NCI-H1694 treated with DMSO at 0.1 percent for 48 hours (cell line): ENCODE measurements at regions not wholly inside any gene's neighbourhood (a gene's known extent, or its start where the extent isn't known, plus 50 kb on each side); places are given as distances from the start of the nearest gene placed in this dataset.

Source experiments
- DNase-seq: peaks from one replicate; lab custom pipeline; 2025; lab: John Stamatoyannopoulos, UW

DNA sequence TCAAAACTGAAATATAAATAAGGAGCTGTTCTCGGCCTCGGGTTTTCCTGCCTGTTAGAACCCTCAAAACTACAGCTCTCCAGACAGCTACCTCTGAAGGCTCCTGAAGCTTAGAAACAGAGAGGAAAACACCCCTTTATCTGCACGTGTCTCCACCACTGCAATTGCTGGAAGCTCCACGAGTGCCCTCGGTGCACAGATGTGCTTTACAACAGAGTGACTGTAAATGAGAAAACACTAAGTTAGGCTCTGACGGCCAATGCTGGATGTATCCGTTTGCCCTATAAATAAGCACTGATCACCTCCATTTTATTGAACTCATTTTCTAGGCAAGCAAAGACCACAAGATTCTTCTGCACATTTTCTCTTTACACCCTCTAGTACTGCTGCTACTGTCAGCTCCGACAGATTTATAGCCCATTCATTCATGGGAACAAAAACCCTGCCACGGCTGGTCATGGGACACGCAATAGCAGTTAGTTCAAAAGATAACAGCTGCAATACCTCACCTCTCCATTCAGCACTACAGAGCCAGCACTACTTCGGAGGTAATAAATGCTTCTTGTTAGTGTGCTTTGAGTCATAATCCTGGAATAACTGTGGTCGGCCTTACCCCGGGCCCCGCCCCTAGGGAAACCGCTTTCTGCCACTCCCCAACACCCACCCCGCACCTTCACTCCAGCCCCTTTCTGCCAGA, 241.1 kb upstream of the ZNF507 start:
- no peak for DNase-seq

DNA sequence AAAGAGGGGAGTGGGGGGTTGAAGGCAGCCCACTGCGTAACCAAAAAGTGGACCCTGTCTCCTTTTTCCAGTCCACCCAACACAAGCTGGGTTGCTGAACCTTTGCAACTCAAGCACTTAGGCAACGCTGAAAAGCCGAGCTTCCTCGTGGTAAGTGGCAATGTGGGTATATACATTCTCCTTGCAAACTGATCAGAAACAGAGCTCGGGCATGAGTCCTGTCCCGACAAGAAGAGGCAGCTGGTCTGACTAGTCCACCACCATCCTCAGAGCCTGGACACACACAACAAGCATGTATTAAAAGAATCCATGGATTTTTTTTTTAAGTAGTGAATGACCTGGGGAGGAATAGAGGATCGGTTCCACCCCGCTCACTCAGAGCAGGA, 240.6 kb upstream of the ZNF507 start:
- DNase-seq = no peak

GRCh38 chr19:32105527-32106310, 239.7 kb upstream of the ZNF507 start:
- DNase-seq = no peak

DNA sequence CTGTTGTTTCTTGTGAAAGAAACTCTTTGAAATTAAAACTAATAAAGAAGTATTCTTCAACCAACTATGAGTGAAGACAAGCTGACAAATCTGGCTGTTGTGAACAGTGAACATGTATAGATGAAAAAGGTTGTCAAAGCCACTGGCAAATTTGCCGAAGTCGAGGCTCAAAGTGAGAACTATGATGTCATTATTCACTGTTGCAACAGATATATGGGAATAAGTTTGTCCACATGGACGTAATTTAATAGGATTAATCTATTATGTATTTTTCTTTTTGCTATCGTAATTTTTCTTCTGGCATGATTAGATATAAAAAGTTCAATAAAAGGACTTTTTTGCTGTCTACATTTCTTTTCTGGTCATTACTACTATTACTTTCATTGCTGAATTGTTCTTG, 223.2 kb upstream of the ZNF507 start:
- DNase-seq = no peak

DNA sequence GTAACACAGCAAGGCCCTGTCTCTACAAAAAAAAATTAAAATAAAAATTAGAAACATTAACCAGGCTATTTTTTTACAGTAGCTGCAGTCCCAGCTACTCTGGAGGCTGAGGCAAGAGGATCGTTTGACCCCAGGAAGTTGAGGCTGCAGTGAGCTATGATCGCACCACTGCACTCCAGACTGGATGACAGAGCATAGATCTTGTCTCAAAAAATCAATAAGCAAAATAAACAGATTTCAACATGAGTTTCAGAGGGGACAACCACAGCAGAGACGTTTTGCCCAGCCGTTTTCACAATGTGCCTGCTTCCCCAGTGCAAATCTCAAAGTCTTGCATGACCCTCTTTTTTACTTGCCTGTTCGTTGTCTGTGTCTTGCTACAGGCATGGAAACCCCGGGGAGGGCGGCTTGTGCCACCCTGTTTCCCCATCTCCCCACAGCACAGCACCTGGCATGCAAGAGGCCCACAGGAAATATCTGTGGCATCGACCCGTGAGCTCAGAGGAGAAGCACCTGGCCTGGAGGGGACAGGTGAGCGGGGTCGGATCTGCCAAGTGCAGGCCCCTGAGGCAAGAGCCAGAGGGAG, 222.0 kb upstream of the ZNF507 start:
- no peak for DNase-seq

DNA sequence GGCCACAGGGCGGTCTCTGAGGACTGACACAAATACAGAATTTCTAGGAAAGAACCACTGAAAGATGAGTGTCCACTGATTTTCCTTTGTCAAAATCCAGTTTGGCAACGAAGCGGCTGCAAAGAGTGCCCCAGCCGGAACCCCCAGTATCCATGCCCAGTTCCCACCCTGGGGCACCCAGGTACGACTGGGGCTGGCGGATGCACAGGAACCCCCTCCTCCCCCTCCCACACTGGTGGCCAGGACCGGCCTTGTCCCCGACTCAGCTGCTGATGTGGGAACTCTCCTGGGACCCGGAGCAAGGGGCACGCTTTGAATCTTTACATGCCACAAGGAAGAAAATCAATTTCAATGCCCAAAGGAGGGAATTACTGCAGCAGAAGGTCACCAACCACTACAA, 220.8 kb upstream of the ZNF507 start:
- no peak for DNase-seq

DNA sequence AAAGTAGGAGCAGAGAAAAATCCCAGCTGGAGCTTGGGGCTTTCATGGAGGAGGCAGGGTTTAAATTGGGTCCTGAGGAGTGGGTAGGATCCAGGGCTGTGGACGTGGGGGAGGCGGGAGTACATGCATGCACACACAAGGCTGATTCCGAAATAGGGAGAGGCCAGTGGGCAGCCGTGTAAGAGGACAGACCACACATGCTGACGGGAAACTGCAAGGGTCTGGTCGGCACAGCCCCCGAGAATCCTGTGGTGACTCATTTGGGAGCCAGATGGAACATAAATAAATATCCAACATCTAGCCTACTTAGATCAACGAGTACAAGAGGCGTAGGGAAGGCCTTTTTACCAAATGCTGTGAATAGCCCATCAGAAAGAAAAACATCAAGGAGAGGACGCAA, 216.3 kb upstream of the ZNF507 start:
- no peak for DNase-seq

GRCh38 chr19:32130332-32130731, 215.1 kb upstream of the ZNF507 start:
- DNase-seq = no peak

- no peak for DNase-seq
These were observed 214.4 kb upstream of the ZNF507 start for GRCh38 chr19:32131005-32131404.

DNA sequence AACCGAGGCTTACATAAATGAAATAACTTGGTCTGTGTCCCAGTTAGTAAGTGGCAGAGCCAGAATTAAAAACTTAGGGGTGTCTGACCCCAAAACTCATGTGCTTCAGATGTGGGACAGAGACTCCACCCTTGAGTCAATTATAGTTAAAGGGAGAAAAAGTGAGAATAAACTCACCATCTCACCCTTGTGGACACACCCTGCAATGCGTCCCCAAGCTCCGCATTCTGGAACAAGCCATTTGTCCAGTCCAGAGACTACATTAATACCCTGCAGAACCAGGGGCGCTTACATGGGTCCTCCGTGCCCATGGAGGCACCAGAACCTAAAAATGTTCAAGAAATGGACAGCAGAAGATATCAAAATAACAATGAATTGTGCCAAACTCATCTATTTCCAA, 207.0 kb upstream of the ZNF507 start:
- DNase-seq = no peak

DNA sequence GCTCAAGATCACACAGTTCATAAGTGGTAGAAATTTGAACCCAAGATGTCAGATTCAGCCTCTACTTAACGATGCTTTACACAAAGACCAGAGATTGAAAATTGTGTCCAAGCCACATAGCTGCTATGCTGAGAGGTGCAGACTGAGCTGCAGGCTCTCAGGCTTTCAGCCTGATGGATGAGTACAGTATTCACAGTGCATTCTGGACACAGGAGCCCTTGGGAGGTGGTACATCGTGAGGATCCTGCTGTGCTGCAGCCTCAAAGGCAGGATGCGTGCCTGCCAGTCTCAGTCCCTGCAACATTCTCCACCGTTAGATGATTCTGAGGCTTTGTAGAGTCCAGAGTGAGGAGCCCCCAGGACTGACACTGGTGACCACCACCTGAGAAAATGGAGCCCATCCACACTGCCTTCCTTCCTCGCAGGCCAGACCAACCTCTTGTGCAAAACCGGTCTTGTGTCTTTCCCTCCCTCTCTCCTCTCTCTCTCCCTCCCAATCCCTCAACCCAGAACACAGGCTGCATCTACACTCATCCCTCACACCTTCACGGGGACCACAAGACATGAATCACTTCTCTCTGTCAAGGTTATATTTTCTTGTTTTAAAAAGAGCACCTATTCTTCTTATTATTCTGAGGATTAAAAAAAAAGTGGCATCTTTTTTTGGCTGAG, 203.4 kb upstream of the ZNF507 start:
- no peak for DNase-seq

DNA sequence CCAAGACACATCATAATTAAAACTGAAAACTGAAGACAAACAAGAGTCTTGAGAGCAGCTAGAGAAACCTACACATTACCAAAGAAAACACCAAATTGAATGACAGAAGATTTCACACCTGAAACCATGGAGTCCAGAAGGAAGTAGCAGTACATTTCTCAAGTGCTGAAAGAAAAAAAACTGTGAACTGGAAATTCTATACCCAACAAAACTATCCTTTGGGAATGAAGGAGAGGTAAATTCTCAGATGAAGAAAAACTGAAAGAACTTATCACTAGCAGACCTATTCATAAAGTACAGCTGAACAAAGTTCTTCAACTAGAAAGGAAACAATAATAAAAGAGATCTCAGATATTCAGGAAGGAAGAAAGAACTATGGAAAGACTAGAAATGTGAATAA, 198.7 kb upstream of the ZNF507 start:
- DNase-seq = no peak

DNA sequence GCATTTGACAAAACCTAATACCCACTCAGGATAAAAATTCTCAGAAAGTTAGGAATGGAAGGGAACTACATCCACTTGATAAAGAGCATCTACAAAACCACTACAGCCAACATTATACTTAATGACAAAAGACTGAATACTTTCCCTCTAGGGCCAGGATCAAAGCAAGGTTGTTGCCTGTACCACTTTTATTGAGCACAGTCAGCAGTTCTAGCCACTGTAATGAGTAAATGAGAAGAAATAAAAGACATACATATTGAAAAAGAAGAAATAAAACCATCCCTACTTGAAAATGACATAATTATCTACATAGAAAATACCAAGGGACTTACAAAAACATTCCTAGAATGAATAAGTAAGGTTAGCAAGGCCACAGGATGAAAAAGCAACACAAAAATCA, 194.8 kb upstream of the ZNF507 start:
- no peak for DNase-seq

DNA sequence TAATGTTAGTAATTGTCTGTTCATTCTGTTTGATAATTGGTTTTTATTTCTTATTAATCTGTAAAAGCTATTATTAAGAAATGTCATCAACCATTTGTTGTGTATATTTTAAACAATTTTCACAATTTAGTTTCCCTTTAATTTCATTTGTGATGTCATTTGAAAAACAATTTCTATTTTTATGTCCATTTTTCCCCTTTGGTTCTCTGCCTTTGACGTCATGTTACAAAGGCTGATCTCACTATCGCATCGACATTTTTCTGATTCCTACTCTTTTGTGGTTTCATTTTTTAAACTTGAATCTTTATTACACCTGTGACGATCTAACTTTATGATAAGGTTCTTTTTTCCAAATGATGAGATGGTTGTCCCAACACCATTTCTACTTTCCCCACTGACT, 191.0 kb upstream of the ZNF507 start:
- DNase-seq = no peak

DNA sequence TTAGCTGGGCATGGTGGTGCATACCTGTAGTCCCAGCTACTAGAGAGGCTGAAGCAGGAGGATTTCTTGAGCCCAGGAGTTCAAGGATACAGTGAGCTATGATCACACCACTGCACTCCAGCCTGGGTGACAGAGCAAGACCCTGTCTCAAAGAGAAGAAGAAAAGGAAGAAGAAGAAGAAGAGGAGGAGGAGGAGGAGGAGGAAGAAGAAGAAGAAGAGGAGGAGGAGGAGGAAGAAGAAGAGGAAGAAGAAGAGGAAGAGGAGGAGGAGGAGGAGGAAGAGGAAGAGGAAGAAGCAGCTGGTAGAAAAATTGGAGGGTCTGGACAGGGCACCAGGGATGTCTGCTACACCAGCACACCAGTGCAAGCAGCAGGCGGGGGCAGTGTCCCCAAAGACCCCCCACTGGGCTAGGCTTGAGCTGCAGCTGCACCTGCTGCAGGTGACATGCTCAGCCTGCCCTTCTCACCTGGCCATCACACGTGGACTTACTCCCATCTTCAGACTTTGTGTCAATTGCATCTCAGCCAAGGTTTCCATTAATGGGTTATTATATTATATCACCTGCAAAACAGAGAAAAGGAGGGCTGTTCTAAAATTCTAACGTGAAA, 180.9 kb upstream of the ZNF507 start:
- DNase-seq = no peak

GRCh38 chr19:32165141-32165540, 180.3 kb upstream of the ZNF507 start:
- DNase-seq = no peak

DNA sequence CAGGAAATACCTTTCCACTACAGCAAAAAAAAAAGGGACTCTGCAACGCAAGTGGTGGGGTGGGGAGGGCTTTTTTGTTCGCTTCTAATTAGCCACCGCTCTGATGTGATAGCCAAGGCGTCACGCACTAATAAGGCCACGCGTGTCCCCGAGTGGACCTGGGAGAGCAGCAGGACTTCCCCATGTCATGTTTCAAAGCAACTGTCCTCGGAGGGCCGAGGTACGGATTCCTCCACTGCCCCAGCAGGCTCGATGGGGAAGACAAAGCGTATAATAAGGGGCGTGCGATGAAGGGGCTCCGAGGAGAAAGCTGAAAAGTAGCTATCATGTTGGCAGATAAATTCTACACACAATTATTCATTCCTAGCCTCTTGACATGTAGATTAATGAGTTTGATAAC, 179.7 kb upstream of the ZNF507 start:
- no peak for DNase-seq

GRCh38 chr19:32166238-32166637, 179.2 kb upstream of the ZNF507 start:
- DNase-seq = no peak

DNA sequence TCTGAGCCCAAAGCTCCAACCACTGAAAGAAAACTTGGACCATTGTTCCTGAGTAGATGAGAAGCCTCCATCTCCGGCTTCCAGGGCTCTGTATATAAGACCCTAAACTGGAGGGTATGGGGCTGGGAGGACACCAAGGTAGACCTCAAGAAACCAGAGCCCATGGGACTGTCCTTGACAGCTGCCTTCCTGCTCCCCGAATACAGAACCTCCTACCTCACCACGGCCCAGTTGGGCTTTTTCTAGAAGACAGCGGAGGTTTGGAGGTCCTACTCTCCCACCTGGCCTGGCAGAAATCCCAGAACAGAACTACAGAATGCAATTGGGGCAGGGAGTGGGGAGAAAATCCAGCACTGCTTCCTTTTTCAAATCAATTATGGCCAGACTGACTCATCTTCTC, 177.3 kb upstream of the ZNF507 start:
- no peak for DNase-seq

DNA sequence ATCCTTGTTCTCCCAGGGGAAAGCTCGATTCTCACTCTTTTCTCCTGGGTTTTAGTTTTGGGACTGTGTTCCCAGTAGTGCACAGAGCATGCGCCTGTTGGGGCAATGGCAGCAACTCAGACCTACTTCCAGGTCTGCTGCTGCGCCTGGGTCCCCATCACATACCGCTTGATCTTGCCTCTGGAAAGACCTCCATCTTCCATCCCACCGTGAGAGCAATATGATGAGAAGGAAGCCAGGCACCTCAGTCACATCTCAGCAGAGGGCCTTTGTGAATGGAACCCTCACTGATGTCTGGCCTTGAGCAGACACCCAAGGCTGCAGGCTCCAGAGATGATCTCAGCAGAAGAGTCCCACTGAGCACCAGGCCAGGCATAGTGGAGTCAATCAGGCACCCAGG, 176.8 kb upstream of the ZNF507 start:
- no peak for DNase-seq

GRCh38 chr19:32171719-32172151, 173.7 kb upstream of the ZNF507 start:
- DNase-seq = no peak

GRCh38 chr19:32172566-32173160, 172.7 kb upstream of the ZNF507 start:
- no peak for DNase-seq
